NCI-H2171 (cell line): ENCODE measurements at regions not wholly inside any gene's neighbourhood (a gene's known extent, or its start where the extent isn't known, plus 50 kb on each side); places are given as distances from the start of the nearest gene placed in this dataset.

Experiments used
- DNase-seq: peaks from one replicate; lab custom pipeline; 2025; lab: John Stamatoyannopoulos, UW

DNA sequence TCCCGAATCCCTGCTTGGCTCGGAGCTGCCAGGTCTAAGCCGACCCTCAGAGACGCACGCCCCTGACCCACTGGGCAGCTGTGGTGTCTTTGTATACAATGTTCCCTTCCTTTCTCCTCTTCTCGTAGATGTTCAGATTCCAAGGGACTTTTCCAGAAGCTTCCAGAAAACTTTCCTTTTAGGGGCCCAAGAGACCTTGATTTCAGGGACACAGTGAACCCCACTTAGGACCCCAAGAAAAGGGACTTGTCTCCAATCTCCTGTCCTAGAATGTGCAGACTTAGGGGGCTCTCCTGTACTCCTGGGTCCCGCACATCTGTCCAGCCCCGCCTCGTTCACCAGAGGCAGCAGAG lies 103.5 kb downstream of the EDN3 start:
- DNase-seq, result no peak

DNA sequence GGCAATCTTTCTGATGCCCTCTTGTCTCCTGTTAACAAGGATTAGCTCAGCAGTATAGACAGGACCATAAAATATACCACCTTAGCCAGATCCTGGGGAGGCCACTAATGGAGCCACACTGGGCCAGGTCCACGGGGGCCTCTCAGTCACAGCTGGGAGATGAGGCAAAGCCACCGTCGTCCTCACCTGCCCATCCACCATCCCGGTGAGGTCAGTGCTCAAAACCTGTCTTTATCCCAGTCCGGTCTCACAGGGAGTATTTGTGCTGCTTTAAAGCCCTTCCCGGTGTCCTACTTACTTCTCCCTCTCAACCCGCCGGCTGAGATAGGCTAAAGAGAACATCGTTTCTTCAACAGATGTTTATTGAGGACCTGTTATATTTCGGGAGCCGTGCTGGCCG lies 104.3 kb downstream of the EDN3 start:
- DNase-seq, result no peak

DNA sequence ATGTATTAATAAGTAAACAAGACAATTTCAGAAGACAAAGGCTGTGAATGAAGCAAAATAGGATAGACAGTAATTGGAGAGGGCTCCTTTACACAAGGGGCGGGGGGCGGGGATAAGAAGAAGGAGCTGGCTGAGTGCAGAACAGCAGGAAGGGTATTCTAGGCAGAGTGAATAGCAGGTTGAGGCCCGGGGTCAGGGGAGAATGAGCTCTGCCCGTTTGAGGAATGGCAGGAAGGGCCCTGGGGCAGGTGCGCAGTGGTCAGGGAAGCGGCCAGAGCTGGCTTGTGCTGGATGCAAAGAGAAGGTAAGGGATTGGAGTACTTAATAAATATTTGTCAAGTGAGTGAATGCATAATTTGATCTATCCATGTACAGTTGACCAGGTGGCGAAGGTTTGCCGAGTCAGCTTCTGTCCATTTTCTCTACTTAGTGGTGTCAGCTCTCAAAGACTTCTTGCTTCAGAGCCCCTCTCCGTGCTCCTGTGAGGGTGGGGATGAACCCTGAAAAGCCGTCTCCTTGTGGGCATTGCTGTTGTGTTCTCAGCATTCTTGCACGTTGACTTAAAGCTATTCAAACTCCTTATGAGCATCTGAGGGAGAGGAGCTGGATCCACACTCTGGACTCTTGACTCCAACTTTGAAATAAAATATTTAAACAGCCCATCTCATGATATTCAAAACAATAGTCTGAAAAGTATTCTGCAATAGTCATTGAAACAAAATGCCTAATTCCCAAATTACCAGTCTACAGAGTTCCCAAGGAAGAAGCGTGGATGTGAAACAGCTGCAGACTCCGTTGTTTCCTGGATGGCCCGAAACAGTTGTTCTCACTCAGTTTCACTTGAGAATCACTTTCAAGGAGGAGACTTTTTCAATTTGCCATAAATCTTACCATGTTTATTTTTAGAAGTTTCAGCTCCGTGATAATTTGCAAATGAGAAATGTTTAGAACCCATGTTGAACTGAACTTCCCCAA lies 105.1 kb downstream of the EDN3 start:
- no peak for DNase-seq

DNA sequence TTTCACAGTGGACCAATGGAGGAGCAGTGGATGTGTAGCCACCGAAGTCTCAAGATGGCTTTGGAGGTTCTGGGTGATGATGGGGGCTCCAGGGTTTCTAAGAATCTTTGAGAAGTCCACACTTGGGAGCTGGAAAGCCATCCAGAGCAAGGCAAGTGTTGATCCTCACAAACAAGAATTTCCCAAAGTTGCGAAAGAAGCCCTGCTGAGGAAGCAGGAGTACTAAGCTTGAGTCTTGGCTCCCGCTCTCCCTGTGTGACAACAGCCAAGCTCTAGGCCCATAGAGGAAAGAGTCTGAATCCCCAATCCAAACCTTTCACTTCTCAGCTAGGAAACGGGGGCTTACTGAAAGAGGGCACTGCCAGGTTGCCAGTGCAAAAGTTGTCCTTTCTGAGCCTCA lies 106.0 kb downstream of the EDN3 start:
- no peak for DNase-seq

DNA sequence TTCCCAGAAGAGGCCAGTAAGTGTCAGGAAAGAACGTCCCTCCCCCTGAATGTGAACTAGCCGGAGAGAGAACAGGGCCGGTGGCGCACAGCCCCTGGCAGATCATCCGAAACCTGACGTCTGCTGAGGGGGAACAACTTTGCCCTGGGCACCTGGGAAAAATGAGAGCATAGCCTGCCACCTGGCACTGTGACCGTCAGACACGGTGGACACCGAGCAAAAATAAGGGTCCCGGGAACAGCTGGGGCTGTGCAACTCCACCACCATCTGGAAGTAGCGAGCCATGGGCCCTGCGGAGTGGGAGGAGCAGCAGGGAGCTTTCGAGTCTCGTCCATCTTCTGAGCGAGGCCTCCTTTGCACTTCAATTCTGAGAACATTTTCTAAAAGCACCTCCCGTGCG lies 110.8 kb downstream of the EDN3 start:
- no peak for DNase-seq

DNA sequence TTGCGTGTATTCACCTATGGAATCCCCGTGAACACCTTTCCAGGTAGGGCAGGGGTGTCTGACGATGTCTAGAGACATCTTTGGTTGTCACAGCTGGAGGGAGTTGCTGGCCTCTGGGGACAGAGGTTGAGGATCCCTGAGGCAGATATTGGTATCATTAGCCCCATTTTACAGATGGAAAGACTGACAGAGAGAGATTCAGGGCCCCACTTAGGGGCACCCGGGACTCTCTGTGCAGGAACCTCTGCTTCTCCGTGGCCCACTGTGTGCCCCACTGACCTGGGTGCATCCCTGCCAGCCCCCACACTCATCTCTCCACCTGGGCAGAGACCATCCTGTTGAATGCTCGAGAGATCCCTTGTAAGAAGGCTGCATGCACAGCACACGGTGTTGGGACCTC lies 111.2 kb downstream of the EDN3 start:
- DNase-seq, result no peak

DNA sequence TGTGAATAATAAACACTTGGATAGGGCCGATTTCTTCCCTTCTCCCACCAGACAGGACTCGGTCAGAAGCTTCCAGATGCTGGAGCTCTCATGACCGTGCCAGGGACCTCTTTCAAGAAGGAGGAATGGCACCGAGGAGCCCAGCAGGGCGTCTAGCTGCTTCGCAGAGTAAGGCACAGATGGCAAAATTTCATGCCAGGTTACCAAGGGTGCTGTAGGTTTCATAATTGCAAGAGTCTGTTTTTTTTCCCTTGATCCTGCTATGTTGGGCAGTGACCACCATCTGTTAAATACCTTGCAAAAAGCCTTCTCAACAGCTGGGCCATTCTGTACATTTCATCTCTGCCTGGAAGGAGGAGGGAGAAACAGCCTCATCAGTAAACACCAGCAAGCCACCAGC lies 111.8 kb downstream of the EDN3 start:
- DNase-seq, result peak; percentile 98

DNA sequence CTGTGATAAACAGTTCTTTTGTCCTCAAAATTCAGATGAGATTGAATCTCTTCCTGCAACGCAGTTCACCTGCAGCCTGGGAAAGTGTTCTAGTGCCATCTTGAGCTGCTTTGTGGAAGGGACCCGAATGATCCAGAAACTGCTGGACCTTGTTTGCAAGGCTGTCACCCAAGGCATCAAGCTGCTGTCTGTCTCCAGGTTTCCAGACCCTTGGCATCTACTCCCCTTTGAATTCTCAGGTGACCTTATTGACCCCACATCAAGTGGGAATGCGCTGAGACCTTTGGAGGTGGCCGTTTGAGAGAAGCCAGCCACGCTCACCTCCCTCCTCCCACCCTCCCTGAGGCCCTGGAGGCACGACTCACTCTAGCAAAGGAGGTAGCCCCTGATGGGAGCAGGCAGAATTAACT lies 112.5 kb downstream of the EDN3 start:
- peak; percentile 42 for DNase-seq

DNA sequence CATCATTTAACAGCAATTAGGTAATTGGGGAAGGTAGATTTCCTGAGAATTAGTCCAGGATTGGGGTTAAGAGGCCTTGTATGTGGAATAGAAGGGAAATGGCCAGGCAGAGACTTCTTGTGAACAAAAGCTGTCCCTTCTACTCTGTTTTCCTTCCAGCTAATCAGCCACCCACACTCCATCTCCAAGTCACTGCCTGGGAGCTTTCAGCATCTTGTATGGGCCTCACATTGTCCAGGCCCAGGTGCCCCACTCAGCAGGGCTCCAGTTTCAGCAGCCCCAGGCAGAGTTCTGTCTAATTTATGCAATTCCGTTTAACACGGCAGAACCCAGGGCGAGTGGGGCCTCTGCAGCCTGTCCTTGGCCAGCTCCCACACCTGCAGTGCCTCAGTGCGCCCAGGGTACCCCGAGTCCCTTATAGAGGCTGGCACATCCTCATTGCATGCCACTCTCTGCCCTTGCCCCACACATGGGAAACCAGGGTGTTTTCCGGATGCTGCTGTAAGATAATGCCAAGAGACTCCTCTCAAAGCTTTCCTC lies 113.0 kb downstream of the EDN3 start:
- DNase-seq, result no peak

DNA sequence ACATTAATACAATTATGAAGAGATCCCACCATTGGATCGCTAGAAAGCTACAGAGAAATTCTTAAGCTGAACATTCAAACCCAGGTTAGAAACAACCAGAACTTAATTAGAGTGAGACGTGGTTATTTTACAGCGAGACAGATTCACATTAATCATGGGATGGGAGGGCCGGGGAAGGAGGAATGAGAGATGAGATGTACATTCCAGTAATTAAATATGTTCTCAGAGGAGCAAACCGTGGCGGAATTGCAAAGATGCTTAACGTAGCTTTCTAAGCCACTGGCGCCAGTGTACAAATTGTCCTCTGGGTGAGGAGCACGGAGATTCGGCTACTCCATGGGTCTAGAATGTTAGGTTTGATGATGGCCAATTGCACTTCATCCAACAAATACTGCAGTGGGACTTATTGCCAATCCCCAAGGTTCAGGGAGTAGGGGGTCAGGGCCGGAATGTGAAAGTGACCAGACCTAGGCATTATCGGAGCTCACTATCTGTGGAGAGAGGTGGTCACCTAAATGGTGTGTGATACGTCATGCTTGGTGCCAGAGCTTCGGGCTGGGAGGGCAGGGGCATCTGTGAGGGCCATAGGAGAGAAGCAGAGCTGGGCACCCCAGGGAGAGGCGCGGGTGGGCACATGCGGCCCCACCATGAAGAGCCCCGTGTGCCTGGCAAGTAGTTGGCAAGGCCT lies 114.7 kb downstream of the EDN3 start:
- no peak for DNase-seq

DNA sequence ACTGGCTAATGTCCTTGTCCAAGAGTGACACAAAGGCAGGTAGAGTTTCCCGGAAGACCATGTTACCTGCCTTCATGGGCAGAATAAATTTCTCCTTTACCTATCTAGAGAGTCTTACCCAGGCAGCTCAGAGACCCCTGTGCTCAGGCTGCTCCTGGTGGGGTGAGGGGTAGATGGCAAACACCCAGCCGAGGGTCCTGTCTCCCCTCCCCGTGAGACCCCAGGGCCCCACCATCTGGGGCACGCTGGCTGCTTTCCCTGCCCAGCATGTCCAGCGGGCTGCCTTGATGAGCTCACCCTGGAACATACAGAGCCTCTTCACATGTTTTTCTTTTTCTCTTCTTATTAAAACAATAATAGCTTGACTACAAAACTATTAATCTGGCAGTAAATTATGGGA lies 116.5 kb downstream of the EDN3 start:
- DNase-seq, result no peak

DNA sequence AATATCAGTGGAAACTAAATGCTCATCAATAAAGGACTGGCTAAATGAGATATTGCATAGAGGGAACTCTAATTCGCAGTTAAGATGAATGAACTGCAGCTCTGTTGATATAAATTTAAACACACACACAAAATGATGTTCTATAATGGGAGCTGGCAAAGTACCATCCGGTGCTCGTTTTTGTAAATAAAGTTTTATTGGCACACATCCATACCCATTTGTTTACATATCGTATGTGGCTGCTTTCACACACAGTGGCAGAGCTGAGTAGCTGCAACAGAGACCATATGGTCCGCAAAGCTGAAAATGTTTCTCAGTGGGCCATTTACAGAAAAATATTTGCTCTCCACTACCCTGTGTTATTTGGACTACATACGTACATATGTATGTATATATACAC lies 120.7 kb downstream of the EDN3 start:
- DNase-seq, result peak; percentile 75

DNA sequence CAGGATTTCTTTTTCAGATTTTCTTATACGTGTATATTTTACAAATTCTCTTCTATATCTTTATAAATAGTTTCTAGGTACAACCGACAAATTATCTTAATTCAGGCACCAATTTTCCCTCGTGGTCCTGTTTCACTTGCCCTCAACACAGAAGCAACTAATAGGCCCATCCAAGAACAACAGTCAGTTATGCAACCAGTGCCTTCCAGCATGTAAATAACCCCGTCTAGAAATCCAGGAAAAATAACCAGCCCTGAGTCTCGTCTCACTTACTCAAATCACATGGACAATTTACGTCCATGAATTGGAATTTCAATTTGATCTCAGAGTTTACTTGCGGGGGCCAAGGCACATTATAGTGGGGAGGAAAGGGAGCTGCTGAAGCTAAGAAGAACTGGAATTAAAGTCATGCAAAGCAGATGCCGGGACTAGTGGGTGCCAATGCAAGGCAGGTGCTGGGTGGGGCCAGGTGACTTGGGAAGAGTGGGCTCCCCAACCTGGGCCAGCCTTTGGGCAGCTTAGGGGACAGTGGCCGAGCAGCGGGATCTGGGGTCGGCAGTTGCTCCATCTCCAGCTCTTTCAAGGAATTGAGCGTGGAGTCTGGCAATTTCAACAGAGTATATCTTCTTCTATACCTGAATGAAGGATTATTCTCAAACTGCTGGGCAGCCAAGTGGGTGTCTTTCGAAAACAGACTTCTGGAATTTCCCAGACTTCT lies 121.7 kb downstream of the EDN3 start:
- DNase-seq, result no peak

DNA sequence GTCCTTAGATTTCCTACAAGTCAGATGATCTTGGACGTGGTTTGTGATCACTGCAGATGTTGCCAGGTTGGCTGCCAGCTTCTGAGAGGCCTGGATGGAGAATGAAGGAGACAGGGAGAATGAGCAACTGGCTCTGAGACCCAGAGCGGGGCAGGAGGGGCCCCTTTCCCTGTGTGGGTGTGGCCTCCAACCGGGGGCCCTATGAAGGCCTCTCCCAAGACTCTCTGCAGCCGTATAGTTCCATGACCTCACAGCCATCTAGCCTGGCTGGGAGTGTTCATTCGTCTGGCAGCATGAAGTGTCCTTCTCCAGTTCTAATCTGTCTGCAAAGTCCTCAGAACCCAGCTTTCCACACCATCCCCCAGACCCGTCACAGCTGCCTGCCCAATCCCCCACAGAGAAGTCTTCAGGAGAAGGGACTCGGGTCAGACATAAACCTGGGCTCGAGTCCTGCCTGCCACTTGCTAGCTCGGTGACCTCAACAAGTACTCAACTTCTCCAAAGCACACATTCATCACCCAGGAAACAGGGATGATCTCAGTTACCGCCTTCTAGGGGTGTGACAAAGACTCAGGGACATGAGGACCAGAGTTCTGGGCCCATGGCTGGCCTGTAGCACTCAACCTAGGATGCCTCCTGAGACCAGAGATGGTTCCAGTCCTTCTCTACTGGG lies 122.6 kb downstream of the EDN3 start:
- no peak for DNase-seq

DNA sequence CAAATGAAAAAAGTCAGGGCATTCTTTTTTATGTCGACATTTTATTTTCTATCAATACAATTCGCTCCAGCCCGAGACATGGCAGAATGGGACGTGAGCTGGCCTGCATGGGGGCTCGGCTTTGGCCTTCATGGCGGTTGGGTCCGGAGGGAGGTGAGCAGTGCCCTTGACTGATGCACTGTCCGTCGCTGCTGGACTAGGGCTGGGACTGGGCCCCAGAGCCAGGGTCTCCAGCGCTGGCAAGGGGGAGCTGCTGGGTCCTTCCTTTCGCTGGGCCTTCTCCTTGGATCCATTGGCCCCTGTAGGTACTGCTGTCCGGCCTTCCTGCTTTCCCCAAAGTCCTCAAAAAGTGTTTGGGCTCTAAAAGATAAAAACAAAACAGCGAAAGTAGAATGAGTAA lies 124.6 kb downstream of the EDN3 start:
- DNase-seq, result no peak

DNA sequence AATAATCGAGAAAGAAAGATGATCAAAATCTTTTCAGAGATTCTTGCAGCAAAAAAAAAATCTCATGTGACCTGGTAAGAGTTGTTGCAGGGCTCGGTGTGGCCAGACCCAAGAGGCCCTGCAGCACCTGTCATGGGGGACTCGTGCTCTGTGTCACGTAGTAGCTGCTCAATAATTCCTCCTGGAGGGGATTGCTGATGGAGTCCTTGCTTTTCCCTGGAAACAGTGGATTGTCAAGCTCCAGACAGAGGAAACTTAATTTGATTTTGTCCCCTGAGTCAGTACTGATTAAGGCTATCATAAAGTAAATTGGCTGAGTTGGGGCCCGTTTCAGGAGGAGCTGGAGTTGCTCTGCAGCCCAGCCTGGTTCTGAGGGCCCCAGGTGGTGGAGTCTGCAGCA lies 125.2 kb downstream of the EDN3 start:
- no peak for DNase-seq

DNA sequence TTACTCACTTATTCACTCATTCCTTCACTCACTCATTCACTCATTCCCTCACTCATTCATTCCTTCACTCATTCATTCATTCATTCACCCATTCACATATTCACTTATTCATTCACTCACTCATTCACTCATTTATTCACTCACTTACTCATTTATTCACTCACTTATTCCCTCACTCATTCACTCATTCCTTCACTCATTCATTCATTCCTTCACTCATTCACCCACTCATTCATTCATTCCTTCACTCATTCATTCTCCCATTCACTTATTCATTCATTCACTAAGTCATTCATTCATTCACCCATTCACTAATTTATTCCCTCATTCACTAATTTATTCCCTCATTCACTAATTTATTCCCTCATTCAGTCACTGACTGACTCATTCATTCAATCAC lies 127.6 kb downstream of the EDN3 start:
- DNase-seq, result no peak

DNA sequence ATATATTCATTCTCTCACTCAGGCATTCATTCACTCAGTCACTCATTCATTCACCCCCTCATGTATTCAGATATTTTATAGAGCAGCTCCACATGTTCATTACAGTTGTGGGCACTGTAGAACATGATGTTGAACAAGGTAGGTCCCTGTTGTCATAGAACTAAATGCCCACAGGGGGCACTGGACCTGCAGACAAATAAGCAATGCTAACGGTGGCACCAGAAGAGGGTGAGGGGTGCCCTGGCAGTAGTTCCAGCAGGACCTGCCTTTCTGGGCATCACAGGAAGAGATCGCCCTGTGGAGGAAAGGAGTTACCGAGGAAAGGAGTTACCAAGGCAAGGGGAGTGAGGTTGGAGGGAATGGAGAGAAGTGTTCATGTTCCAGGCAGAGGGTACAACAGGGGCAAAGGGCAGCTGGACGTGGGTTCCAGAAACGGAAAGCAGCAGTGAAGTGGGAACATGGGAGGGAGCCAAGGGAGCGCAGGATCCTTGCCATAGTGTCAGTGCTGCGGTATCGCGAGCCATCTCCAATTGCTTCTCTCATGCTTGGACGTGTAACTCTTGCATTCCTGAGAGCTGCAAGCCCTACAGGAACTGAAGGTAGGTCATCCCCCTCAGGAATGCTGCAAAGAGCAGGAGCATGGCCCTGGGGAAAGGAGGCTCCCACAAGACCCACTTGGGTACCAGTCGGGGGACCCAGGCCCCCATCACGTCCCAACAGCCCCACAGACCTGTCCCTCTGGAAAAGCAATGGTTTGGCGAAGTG lies 128.2 kb downstream of the EDN3 start:
- DNase-seq, result no peak

DNA sequence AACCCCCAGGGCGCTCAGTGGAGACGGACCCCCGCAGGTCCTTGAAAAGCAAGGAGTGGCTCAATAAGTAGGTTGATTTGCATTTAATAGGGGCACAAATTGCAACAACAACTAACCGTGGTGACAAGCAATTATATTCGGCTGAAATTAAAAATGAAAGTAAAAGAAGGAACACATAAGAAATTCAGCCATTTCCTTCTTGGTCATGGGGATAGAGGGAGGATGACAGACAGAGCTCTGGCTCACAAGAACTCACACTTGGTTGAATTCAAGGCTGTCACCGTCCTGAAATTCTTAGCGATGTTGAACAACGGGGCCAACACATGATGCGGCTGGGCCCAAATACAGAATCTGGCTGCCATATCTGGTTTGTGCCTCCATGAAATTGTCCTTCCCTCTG lies 129.0 kb downstream of the EDN3 start:
- no peak for DNase-seq

DNA sequence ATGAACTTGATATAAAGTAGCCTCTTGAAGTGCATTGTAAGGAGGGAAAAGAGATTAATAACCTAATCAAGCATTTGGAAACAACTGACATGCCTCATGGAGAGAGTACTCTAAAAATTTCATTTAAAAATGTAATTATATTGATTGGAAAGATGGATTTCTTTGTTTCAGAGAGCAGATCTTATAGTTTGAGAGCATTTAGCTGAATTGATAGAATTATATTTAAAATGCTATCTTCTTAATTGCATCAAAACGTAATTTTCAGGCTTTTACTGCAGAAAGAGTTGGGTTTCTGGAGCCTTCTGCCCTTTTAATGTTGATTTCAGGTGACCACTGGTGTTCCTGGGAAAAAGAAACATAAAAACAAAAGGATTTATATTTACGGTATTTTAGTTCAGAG lies 130.6 kb downstream of the EDN3 start:
- DNase-seq, result no peak

DNA sequence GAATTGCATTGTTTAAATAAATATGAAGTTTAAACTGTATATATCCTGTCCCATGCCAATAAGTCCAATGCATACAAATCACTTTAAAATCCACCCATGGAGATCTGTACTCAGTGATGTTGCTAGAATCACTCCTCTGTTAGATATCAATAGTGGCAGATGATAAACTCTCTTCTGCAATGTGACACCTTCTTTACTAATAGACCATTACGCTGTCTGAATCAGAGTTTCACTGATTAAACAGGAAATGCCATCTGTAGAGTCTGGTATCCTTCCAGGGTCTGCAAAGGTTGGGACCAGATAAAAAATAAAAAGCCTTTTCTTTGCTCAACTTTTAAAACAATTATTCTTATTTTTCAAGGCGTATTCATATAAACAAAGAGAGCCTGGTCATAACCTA lies 134.5 kb downstream of the EDN3 start:
- DNase-seq, result peak; percentile 72
